ENCODE measurements at regions not wholly inside any gene's neighbourhood (a gene's known extent, or its start where the extent isn't known, plus 50 kb on each side); places are given as distances from the start of the nearest gene placed in this dataset.
A peak's percentile ranks its signal among the peaks of the same experiment; 100 is the strongest.

DNA sequence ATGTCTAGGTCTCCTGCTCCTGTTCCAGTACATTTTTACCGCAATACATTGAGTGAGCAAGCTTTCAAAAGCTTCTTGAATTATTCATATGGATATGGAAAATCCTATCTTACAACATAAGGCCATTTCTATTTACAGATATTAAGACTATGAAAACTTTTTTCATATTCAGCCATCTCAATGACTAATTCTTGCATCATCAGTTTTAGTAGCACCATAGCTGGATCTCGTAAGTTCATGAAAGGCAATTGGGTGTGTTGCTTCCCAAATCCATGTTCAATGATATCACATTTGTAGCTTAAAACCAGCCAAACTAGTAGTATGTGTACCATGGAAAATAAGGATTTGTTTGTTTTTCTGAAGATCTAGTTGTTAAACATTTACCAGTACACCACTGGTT, 118.3 kb upstream of the GABRA2 start:
- intact Hi-C loops (cut with micrococcal nuclease): no loop called here
- no peaks in the 10 kb centered on the region for H3K36me3 ChIP-seq (ENCODE audit: low read depth, low read length)
- H3K9me3 ChIP-seq (ENCODE audit: low read length): no peaks in the 10 kb centered on the region
- no peak overlapping the region for H2AFZ ChIP-seq (ENCODE audit: low read length)
- H3K4me1 ChIP-seq (ENCODE audit: insufficient read depth, low read length): peaks cover 32% of the 10 kb centered on the region
- H3K27me3 ChIP-seq (ENCODE audit: low read length): no peaks in the 10 kb centered on the region
- H3K79me2 ChIP-seq (ENCODE audit: low read length): no peaks in the 10 kb centered on the region
- peak overlapping the region; percentile 31; the same call in 1 of the 2 replicates for H3K9ac ChIP-seq (ENCODE audit: low read length)
- H3K9me2 ChIP-seq (replicated peaks; ENCODE audit: low read length): no peaks in the 10 kb centered on the region
- no peaks in the 10 kb centered on the region for H4K20me1 ChIP-seq (ENCODE audit: low read length)
- no TSS peak for BruUV-seq (replicated peaks)
- no peaks in the 10 kb centered on the region for H3F3A ChIP-seq (ENCODE audit: low read length, unreplicated experiment)
- ATAC-seq: peak; percentile 48
- peak overlapping the region; percentile 11; the same call in 1 of the 2 replicates for H3K4me3 ChIP-seq (ENCODE audit: low read length)
- DNase-seq: peak; percentile 85
- ChIA-PET CTCF (interaction anchor here (0.6 kb wide), 1 partner anchor 23 kb away, joined by 3 read pairs; no protein-coding TSS in a partner anchor), POLR2A (ENCODE audit: unreplicated experiment) (interaction anchor here (0.6 kb wide), 1 partner anchor 977 kb away, joined by 10 read pairs; the partner anchor contains the start of gene ATP10D)
- peak overlapping the region; percentile 50 for H3K4me2 ChIP-seq (ENCODE audit: low read length)
- H3K27ac ChIP-seq (ENCODE audit: low read length): peak overlapping the region; percentile 87
- TF ChIP-seq, protein P1, sequence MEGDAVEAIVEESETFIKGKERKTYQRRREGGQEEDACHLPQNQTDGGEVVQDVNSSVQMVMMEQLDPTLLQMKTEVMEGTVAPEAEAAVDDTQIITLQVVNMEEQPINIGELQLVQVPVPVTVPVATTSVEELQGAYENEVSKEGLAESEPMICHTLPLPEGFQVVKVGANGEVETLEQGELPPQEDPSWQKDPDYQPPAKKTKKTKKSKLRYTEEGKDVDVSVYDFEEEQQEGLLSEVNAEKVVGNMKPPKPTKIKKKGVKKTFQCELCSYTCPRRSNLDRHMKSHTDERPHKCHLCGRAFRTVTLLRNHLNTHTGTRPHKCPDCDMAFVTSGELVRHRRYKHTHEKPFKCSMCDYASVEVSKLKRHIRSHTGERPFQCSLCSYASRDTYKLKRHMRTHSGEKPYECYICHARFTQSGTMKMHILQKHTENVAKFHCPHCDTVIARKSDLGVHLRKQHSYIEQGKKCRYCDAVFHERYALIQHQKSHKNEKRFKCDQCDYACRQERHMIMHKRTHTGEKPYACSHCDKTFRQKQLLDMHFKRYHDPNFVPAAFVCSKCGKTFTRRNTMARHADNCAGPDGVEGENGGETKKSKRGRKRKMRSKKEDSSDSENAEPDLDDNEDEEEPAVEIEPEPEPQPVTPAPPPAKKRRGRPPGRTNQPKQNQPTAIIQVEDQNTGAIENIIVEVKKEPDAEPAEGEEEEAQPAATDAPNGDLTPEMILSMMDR (conservative IDR thresholded peaks at IDR 0.05; ENCODE audit: low read depth, low read length): no peak
- TF ChIP-seq EZH2 (IDR thresholded peaks at IDR 0.05; ENCODE audit: low read length, unreplicated experiment) (no peak), EZH2phosphoT487 (IDR thresholded peaks at IDR 0.05; ENCODE audit: borderline replicate concordance, low read length) (no peak)

DNA sequence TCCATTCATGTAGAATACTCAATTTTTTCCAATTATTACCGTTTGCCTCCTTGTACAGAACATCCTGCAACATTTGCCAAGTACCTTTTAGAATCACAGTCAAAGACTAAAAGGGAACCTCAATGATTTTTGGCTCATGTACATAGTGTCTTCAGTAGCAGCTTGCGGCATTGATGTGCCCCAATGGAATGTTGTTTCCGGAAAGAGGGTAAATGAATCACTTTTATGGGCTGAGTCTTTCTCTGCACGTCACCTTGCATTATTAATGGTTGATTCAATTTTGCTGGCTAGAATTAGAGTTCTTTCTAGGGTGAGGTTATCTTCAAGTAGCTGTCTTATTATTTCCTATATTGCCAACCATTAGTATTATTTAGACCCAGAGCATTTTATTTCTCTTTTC, 116.9 kb upstream of the GABRA2 start:
- Histone ChIP-seq H3K9me3 (ENCODE audit: low read length) (no peaks in the 10 kb centered on the region), H3K27me3 (ENCODE audit: low read length) (no peaks in the 10 kb centered on the region), H3K27ac (ENCODE audit: low read length) (peak overlapping the region; percentile 87), H3K36me3 (ENCODE audit: low read depth, low read length) (no peaks in the 10 kb centered on the region), H3K4me3 (ENCODE audit: low read length) (no peak overlapping the region), H2AFZ (ENCODE audit: low read length) (no peak overlapping the region), H3K4me2 (ENCODE audit: low read length) (peak overlapping the region; percentile 50), H4K20me1 (ENCODE audit: low read length) (no peaks in the 10 kb centered on the region), H3K4me1 (ENCODE audit: insufficient read depth, low read length) (peaks cover 32% of the 10 kb centered on the region), H3F3A (ENCODE audit: low read length, unreplicated experiment) (no peaks in the 10 kb centered on the region), H3K9ac (ENCODE audit: low read length) (peak overlapping the region; percentile 31; the same call in 1 of the 2 replicates), H3K9me2 (replicated peaks; ENCODE audit: low read length) (no peaks in the 10 kb centered on the region), H3K79me2 (ENCODE audit: low read length) (no peaks in the 10 kb centered on the region)
- ATAC-seq (peak; percentile 73), DNase-seq (peak; percentile 86)
- intact Hi-C loops (cut with micrococcal nuclease): no loop called here
- no TSS peak for BruUV-seq (replicated peaks)
- ChIA-PET CTCF (no interaction called here), POLR2A (ENCODE audit: unreplicated experiment) (no interaction called here)
- TF ChIP-seq EZH2phosphoT487 (IDR thresholded peaks at IDR 0.05; ENCODE audit: borderline replicate concordance, low read length) (no peak), EZH2 (IDR thresholded peaks at IDR 0.05; ENCODE audit: low read length, unreplicated experiment) (no peak)
- TF ChIP-seq, protein P1 (conservative IDR thresholded peaks at IDR 0.05; ENCODE audit: low read depth, low read length): no peak

DNA sequence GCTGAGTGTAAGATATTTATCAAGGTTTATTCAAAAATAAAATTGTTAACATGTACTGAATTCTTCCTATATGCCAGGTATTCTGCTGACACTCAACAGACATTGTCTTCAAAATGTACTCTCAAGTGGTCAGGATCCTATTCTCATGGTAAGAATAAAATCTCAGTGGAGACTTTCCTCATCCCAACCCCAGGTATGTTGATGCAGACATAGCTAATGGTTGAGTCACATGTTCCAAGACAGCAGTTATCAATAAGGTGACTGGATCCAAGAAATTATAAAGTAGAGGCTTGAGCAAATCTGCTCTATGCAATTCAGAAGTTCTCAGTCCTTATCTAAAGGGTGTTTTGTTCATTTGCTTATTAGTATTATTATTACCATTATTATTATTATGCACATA, 115.2 kb upstream of the GABRA2 start:
- ATAC-seq (no peak), DNase-seq (peak; percentile 34)
- H3K4me2 ChIP-seq (ENCODE audit: low read length): no peak overlapping the region

More for the DNA sequence above, 115.2 kb upstream of the GABRA2 start:
- ChIA-PET POLR2A (ENCODE audit: unreplicated experiment) (no interaction called here), CTCF (no interaction called here)
- Histone ChIP-seq H3F3A (ENCODE audit: low read length, unreplicated experiment) (no peaks in the 10 kb centered on the region), H3K27ac (ENCODE audit: low read length) (no peak overlapping the region), H3K9me3 (ENCODE audit: low read length) (no peaks in the 10 kb centered on the region), H3K9me2 (replicated peaks; ENCODE audit: low read length) (no peaks in the 10 kb centered on the region), H4K20me1 (ENCODE audit: low read length) (no peaks in the 10 kb centered on the region), H3K27me3 (ENCODE audit: low read length) (no peaks in the 10 kb centered on the region), H3K9ac (ENCODE audit: low read length) (no peak overlapping the region), H3K4me3 (ENCODE audit: low read length) (no peak overlapping the region), H3K36me3 (ENCODE audit: low read depth, low read length) (no peaks in the 10 kb centered on the region), H2AFZ (ENCODE audit: low read length) (no peak overlapping the region), H3K4me1 (ENCODE audit: insufficient read depth, low read length) (peaks cover 32% of the 10 kb centered on the region), H3K79me2 (ENCODE audit: low read length) (no peaks in the 10 kb centered on the region)
- no TSS peak for BruUV-seq (replicated peaks)
- intact Hi-C loops (cut with micrococcal nuclease): no loop called here
- TF ChIP-seq EZH2 (IDR thresholded peaks at IDR 0.05; ENCODE audit: low read length, unreplicated experiment) (no peak), EZH2phosphoT487 (IDR thresholded peaks at IDR 0.05; ENCODE audit: borderline replicate concordance, low read length) (no peak)
- TF ChIP-seq, protein P1 (conservative IDR thresholded peaks at IDR 0.05; ENCODE audit: low read depth, low read length): no peak
